ENCODE measurements at regions not wholly inside any gene's neighbourhood (a gene's known extent, or its start where the extent isn't known, plus 50 kb on each side); places are given as distances from the start of the nearest gene placed in this dataset.
A peak's percentile ranks its signal among the peaks of the same experiment; 100 is the strongest.

DNA sequence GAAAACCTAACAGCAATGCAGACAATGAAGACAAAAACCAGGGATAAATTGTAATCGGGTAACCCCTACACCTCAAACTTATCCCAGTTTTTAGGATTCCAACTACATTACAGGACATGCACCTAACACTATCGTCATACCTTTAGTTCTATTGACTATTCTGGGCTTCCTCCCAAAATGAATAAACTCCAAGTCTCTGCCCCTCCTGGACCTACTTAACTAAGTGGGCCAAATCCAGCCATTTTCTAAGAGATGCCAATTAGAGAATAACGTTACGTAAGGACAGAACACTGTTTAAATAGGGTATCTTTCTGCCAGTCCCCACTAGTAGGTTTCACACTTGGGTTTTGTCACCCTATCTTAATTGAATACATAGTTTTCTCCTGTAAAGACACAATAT, 253.1 kb upstream of the MKLN1 start:
- Histone ChIP-seq H3K4me1 (ENCODE audit: control insufficient read depth in 5 of 5, insufficient read depth in 5 of 5, low read length in 5 of 5) (peaks cover 0 to 13% (median 0%) of the 10 kb centered on the region in 5 donors), H3K36me3 (ENCODE audit: control insufficient read depth in 4 of 4, insufficient read depth in 4 of 4, low read length in 4 of 4) (peaks cover 0 to 15% (median 0%) of the 10 kb centered on the region in 4 donors), H3K27me3 (ENCODE audit: control insufficient read depth in 3 of 3, insufficient read depth in 3 of 3, low read length in 2 of 3) (no peaks in the 10 kb centered on the region), H3K9me3 (ENCODE audit: control insufficient read depth in 4 of 4, insufficient read depth in 3 of 4, low read length in 3 of 4) (no peaks in the 10 kb centered on the region), H3K4me3 (no peak overlapping the region), H3K9ac (ENCODE audit: insufficient read depth in 1 of 2, low read length in 2 of 2) (no peak overlapping the region), H3K27ac (ENCODE audit: low read depth in 1 of 2, low read length in 1 of 2) (no peak overlapping the region)
- DNase-seq, result no peak
- 84 to 89% methylated on average over 4 of the region's 4 CpGs for WGBS, 2 donors
- no peak for ATAC-seq (ENCODE audit: insufficient read depth, low FRiP score)
- no peak for TF ChIP-seq CTCF (IDR thresholded peaks at IDR 0.05; ENCODE audit: control extremely low read depth, extremely low read depth)

DNA sequence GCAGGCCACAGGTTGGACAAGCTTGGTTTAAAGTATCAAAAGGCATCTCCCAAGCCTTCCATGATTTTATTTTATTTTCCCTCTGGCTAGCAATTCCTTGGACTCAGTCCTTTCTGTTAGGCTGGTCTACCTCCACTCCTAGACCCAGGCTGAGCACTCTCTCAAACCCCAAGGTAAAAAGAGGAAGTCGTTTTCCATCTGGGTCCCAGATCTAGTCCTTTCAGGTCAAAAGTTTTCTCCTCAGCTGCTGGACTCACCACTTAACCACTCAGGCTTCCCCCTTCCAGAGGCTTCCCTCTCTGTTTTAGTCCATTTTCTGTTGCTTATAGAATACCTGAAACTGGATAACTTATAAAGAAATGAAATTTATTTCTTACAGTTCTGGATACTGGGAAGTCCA, 252.3 kb upstream of the MKLN1 start:
- Histone ChIP-seq H3K36me3 (ENCODE audit: control insufficient read depth in 4 of 4, insufficient read depth in 4 of 4, low read length in 4 of 4) (peaks cover 0 to 20% (median 0%) of the 10 kb centered on the region in 4 donors), H3K4me1 (ENCODE audit: control insufficient read depth in 5 of 5, insufficient read depth in 5 of 5, low read length in 5 of 5) (peaks cover 0 to 13% (median 0%) of the 10 kb centered on the region in 5 donors), H3K27ac (ENCODE audit: low read depth in 1 of 2, low read length in 1 of 2) (no peak overlapping the region)

DNA sequence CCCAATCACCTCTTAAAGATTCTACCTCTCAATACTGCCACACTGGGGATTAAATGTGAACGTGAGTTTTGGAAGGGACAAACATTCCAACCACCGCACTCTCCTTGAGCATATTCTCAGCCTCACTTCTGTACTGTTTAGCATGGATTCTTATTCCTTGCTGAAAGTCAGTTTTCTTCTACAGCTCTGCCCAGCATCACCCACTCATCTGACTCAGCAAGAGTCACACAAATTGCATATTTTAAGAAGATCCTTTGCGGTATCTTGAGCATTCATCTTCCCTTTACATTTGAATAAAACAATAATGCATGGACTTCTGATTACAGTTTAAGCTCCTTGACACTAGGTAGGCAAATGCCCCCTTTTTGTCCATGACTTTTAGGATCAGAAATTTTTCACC, 251.6 kb upstream of the MKLN1 start:
- no peaks in the 10 kb centered on the region for H3K27me3 ChIP-seq (ENCODE audit: control insufficient read depth in 3 of 3, insufficient read depth in 3 of 3, low read length in 2 of 3)
- H3K36me3 ChIP-seq (ENCODE audit: control insufficient read depth in 4 of 4, insufficient read depth in 4 of 4, low read length in 4 of 4), result peaks cover 0 to 21% (median 0%) of the 10 kb centered on the region in 4 donors
- no peak for ATAC-seq (ENCODE audit: insufficient read depth, low FRiP score)
- no peak overlapping the region for H3K9ac ChIP-seq (ENCODE audit: insufficient read depth in 1 of 2, low read length in 2 of 2)
- no peak overlapping the region for H3K4me3 ChIP-seq
- H3K9me3 ChIP-seq (ENCODE audit: control insufficient read depth in 4 of 4, insufficient read depth in 3 of 4, low read length in 3 of 4), result no peaks in the 10 kb centered on the region
- DNase-seq, result no peak
- no peak overlapping the region for H3K27ac ChIP-seq (ENCODE audit: low read depth in 1 of 2, low read length in 1 of 2)
- 88 to 89% methylated on average over 3 of the region's 3 CpGs for WGBS, 2 donors
- H3K4me1 ChIP-seq (ENCODE audit: control insufficient read depth in 5 of 5, insufficient read depth in 5 of 5, low read length in 5 of 5), result peaks cover 0 to 13% (median 0%) of the 10 kb centered on the region in 5 donors
- TF ChIP-seq CTCF (IDR thresholded peaks at IDR 0.05; ENCODE audit: control extremely low read depth, extremely low read depth), result no peak

More for the DNA sequence above, 252.3 kb upstream of the MKLN1 start:
- no peak overlapping the region for H3K9ac ChIP-seq (ENCODE audit: insufficient read depth in 1 of 2, low read length in 2 of 2)
- TF ChIP-seq CTCF (IDR thresholded peaks at IDR 0.05; ENCODE audit: control extremely low read depth, extremely low read depth), result no peak
- no peaks in the 10 kb centered on the region for H3K27me3 ChIP-seq (ENCODE audit: control insufficient read depth in 3 of 3, insufficient read depth in 3 of 3, low read length in 2 of 3)
- no peaks in the 10 kb centered on the region for H3K9me3 ChIP-seq (ENCODE audit: control insufficient read depth in 4 of 4, insufficient read depth in 3 of 4, low read length in 3 of 4)
- ATAC-seq (ENCODE audit: insufficient read depth, low FRiP score) (no peak), DNase-seq (no peak)
- no peak overlapping the region for H3K4me3 ChIP-seq
- WGBS, 2 donors, result 32 to 55% methylated on average over 1 of the region's 1 CpG

GRCh38 chr7:131076711-131077181, 250.9 kb upstream of the MKLN1 start:
- H3K9ac ChIP-seq (ENCODE audit: insufficient read depth in 1 of 2, low read length in 2 of 2), result no peak overlapping the region
- no peak for ATAC-seq (ENCODE audit: insufficient read depth, low FRiP score)
- WGBS, 2 donors, result 74 to 82% methylated on average over 4 of the region's 4 CpGs
- no peak for TF ChIP-seq CTCF (IDR thresholded peaks at IDR 0.05; ENCODE audit: control extremely low read depth, extremely low read depth)
- peaks cover 0 to 21% (median 0%) of the 10 kb centered on the region in 4 donors for H3K36me3 ChIP-seq (ENCODE audit: control insufficient read depth in 4 of 4, insufficient read depth in 4 of 4, low read length in 4 of 4)
- no peaks in the 10 kb centered on the region for H3K27me3 ChIP-seq (ENCODE audit: control insufficient read depth in 3 of 3, insufficient read depth in 3 of 3, low read length in 2 of 3)
- H3K27ac ChIP-seq (ENCODE audit: low read depth in 1 of 2, low read length in 1 of 2), result no peak overlapping the region
- peak in 1 of 3 donors; percentile 6 for DNase-seq
- peaks cover 0 to 13% (median 0%) of the 10 kb centered on the region in 5 donors for H3K4me1 ChIP-seq (ENCODE audit: control insufficient read depth in 5 of 5, insufficient read depth in 5 of 5, low read length in 5 of 5)
- no peaks in the 10 kb centered on the region for H3K9me3 ChIP-seq (ENCODE audit: control insufficient read depth in 4 of 4, insufficient read depth in 3 of 4, low read length in 3 of 4)
- no peak overlapping the region for H3K4me3 ChIP-seq
